Forelimb muscle (tissue), 1 donor: ENCODE measurements at regions not wholly inside any gene's neighbourhood (a gene's known extent, or its start where the extent isn't known, plus 50 kb on each side); places are given as distances from the start of the nearest gene placed in this dataset.

Experiments used
- DNase-seq: peaks from one replicate; pipeline ENCODE4 v3.0.0-alpha.2; 2013; ENCODE audit warnings: low read depth

- no peak for DNase-seq
Measured at GRCh38 chrX:17206584-17206983, 168.4 kb upstream of the NHS start.

DNA sequence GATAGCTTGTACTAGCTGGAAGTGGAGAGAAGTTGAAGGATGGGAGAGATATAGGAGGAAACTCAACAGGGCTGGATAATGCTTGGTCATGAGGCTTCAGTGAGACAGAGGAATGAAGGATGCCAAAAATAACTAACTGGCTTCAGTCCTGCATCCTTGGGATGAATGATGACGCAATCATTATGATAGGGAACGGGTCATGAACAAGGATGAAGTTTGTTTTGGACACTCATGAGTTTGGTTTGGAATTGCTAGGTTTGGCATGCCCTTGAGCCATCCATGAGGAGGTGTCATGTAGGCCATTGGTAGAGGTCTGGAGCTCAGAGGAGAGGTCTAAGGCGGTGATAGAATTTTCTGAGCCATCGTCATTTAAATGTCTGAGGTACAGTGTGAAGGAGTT is 160.0 kb upstream of the NHS start:
- DNase-seq = no peak

- no peak for DNase-seq
Measured at GRCh38 chrX:17226736-17227135, 148.3 kb upstream of the NHS start.

GRCh38 chrX:17237146-17237545 is 137.9 kb upstream of the NHS start:
- DNase-seq = no peak

DNA sequence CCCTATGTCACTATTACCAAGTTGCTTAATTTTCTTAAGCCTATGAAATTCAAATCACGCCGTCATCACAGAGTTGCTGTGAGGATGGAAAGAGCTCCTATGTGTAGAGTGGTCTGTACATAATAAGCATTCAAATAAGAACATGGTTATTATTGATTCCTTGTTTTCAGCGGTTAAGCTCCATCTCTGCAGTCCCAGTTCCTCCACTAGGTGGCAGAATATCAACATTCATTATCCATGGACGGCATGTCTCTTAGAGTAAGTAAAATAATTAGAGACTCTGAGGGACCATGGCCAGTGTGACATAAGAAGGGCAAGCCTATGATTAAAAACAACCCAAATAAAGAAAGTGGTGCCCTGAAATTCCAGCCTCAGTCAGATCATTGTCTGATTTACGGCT is 132.5 kb upstream of the NHS start:
- DNase-seq = peak; percentile 28

DNA sequence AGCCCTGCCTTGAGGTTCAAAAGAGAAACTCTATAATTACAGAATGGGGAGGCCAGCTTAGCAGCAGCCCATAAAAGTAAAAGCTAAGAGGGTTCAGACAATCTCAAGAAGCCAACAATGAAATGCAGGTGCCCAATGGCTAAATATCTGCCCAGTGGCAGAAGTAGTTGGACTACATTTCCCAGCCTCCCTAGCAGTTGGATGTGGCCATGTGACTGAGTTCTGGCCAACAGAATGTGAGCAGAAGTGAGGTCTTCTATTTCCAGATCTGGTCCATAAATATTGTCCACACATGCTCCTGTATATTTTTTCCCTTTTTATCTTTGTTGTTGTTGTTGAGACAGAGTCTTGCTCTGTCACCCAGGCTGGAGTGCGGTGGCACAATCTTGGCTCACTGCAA is 127.9 kb upstream of the NHS start:
- no peak for DNase-seq

GRCh38 chrX:17262123-17262522 is 112.9 kb upstream of the NHS start:
- no peak for DNase-seq

GRCh38 chrX:17266136-17266535 is 108.9 kb upstream of the NHS start:
- DNase-seq = no peak

- DNase-seq = no peak
Measured at GRCh38 chrX:17278961-17279360, 96.0 kb upstream of the NHS start.

GRCh38 chrX:17285983-17286382 is 89.0 kb upstream of the NHS start:
- DNase-seq = no peak

DNA sequence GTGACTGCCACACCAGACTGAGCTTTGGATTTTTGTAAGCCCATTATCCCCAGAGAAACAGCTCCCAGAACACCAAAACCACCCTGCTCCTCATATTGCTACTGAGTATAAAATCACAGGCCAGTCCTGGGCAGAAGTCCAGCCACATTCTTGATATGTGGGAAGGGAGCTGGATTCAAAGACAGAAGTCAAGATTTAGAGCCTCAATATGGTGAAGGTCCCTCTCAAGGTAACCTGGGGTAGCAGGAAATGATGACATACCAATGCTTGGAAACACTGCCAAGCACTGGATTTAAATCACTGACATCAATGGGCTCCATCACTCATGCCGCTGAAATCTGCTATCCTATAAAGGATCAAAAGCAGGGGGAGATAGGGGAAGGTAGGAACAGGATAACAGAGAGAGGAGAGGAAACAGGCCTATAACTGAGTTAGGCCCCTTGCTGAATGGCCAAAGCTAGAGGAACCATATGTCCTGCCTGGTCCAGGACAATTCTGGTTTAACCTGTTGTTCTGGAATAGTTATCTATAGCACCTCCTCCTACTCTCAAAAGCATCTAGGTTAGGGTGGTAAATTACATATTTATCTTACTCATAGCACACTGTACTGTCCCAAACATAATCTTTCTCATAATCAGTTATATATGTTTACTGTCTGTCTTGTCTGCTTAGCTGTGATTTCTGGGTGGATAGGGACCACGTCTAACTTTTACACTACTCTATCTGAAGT is 83.7 kb upstream of the NHS start:
- DNase-seq = no peak

DNA sequence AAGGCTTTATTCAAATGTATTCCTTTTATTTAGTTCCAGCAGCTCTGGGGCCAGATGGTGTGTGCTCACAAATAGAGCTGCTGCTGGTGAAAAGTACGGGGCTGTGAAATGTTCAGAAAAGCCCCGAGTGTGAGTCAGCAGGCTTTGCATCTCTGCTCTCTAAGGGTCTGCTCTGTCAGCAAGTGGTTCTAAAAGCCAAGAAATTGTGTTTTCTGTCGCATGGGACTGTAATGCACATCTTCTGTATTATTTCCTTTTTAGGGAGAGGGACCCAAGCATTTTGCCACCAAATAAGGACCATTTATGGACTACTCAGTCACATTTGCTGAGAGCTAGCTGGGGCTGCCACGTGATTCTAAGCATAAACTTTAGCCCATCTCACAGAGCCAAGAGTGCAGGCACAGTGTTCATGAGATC is 82.9 kb upstream of the NHS start:
- peak; percentile 22 for DNase-seq

- no peak for DNase-seq
Measured at GRCh38 chrX:17294561-17294960, 80.4 kb upstream of the NHS start.

- DNase-seq = no peak
Measured at GRCh38 chrX:17295791-17296190, 79.2 kb upstream of the NHS start.

GRCh38 chrX:17298564-17298963 is 76.4 kb upstream of the NHS start:
- DNase-seq = no peak

DNA sequence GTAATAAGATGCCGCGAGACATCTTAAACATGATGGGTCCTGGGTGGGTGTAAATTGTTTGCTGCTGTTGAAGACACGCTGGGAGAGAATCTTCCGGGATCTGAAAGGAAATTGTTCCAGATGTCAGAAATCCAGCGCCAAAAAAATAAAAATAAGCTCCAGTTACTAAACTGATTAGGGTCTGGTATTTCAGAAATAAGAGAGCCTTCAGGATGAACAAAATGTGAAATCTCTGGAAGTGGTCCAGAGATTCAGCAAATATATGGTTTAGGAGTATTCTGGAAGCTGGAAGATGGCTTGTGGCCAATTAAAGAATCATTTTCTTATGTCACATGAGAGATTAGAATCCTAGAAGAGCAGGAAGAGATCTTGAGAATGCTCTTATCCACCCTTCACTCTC is 75.8 kb upstream of the NHS start:
- DNase-seq = peak; percentile 19

DNA sequence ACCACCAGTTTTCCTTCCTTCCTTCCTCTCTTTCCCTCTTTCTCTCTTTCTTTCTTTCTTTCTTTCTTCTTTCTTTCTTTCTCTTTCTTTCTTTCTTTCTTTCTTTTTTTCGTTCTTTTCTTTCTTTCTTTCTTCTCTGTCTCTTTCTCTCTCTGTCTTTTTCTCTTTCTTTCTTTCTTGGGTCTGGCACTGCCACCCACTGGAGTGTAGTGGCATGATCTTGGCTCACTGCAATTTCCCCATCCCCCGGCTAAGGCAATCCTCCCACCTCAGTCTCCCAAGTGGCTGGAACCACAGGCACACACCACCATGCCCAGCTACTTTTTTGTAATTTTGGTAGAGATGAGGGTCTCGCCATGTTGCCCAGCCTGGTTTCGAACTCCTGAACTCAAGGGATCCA is 51.6 kb upstream of the NHS start:
- DNase-seq = no peak
